SK-N-SH (cell line): ENCODE measurements at regions not wholly inside any gene's neighbourhood (a gene's known extent, or its start where the extent isn't known, plus 50 kb on each side); places are given as distances from the start of the nearest gene placed in this dataset.

ENCODE experiments used
- CTCF ChIA-PET: fragments of 300-600, 350-600 bp; formaldehyde crosslinking; extraction: SDS; loops from one replicate; lab custom pipeline; 2021; lab: Yijun Ruan, JAX
- POLR2A ChIA-PET: fragments of 350-600 bp; sonication (Branson Sonifier 250); formaldehyde crosslinking; extraction: SDS; loops from one replicate; lab custom pipeline; 2020; ENCODE audit warnings: antibody characterized with exemption, inconsistent platforms; lab: Yijun Ruan, JAX
- DNase-seq: peaks from one replicate; pipeline ENCODE4 v3.0.0; 2012
- H2AFZ ChIP-seq: fragments of 200-600 bp; sonication (generic); 2 replicates; pipeline ENCODE4 v1.8.1; 2016; ENCODE audit warnings: antibody characterized with exemption, mild to moderate bottlenecking, low read depth
- H3F3A ChIP-seq: fragments of 200-600 bp; sonication (generic); replicated peaks from 2 replicates; pipeline ENCODE3; 2016; ENCODE audit warnings: antibody characterized with exemption, mild to moderate bottlenecking; ENCODE audit not compliant: insufficient read depth
- H3K27ac ChIP-seq, 2 experiments: fragments of 200-500 bp in 1 of 2; fragments of 200-600 bp in 1 of 2; sonication (Bioruptor generic) in 1 of 2; sonication (generic), shearing (Covaris generic) in 1 of 2; 2 replicates each; pipeline versions ENCODE4 v1.5.1 to v1.6.1; 2014 to 2016; ENCODE audit warnings: low read depth in 2 of 2, inconsistent platforms in 1 of 2, low read length in 1 of 2, mild to moderate bottlenecking in 1 of 2, mixed read lengths in 1 of 2
- H3K27me3 ChIP-seq: fragments of 200-600 bp; sonication (generic), shearing (Covaris generic); 2 replicates; pipeline ENCODE4 v1.6.1; 2016; ENCODE audit warnings: mixed run types; ENCODE audit not compliant: insufficient read depth
- H3K36me3 ChIP-seq, 2 experiments: fragments of 200-500 bp in 1 of 2; fragments of 200-600 bp in 1 of 2; sonication (Bioruptor generic) in 1 of 2; sonication (generic) in 1 of 2; replicated peaks in 1 of 2; 2 replicates each; pipeline versions ENCODE3 to v1.5.1; 2014 to 2016; ENCODE audit warnings: low read length in 1 of 2, mild to moderate bottlenecking in 1 of 2; ENCODE audit not compliant: insufficient read depth in 2 of 2, control insufficient read depth in 1 of 2
- H3K4me1 ChIP-seq, 2 experiments: fragments of 200-500 bp in 1 of 2; fragments of 200-600 bp in 1 of 2; sonication (Bioruptor generic) in 1 of 2; sonication (generic), shearing (Covaris generic) in 1 of 2; 2 replicates each; pipeline versions ENCODE4 v1.5.1 to v1.6.1; 2014 to 2016; ENCODE audit warnings: low read depth in 1 of 2, low read length in 1 of 2, mixed run types in 1 of 2; ENCODE audit not compliant: insufficient read depth in 2 of 2, control insufficient read depth in 1 of 2
- H3K4me2 ChIP-seq: fragments of 200-600 bp; sonication (generic), shearing (Covaris generic); 2 replicates; pipeline ENCODE4 v1.6.1; 2017; ENCODE audit warnings: mixed run types
- H3K4me3 ChIP-seq, 2 experiments: fragments of 200-500 bp in 1 of 2; fragments of 200-600 bp in 1 of 2; sonication (Bioruptor generic) in 1 of 2; sonication (generic), shearing (Covaris generic) in 1 of 2; 2 replicates each; pipeline versions ENCODE4 v1.5.1 to v1.8.1; 2014 to 2016; ENCODE audit warnings: low read depth in 2 of 2, inconsistent platforms in 1 of 2, low read length in 1 of 2, mild to moderate bottlenecking in 1 of 2, mixed read lengths in 1 of 2, moderate library complexity in 1 of 2
- H3K79me2 ChIP-seq: fragments of 200-600 bp; sonication (generic); 2 replicates; pipeline ENCODE4 v1.8.1; 2017; ENCODE audit warnings: mild to moderate bottlenecking; ENCODE audit not compliant: insufficient read depth
- H3K9ac ChIP-seq: fragments of 200-600 bp; sonication (generic); 2 replicates; pipeline ENCODE4 v1.6.1; 2017; ENCODE audit warnings: mixed run types
- H3K9me2 ChIP-seq: fragments of 200-600 bp; sonication (generic); 2 replicates; pipeline ENCODE4 v1.6.1; 2017; ENCODE audit warnings: mixed run types
- H3K9me3 ChIP-seq: fragments of 200-600 bp; sonication (generic); 2 replicates; pipeline ENCODE4 v1.6.1; 2017; ENCODE audit warnings: mixed run types, mild to moderate bottlenecking, moderate library complexity
- H4K20me1 ChIP-seq: fragments of 200-600 bp; sonication (generic); 2 replicates; pipeline ENCODE4 v1.6.1; 2017; ENCODE audit warnings: mild to moderate bottlenecking, mixed run types; ENCODE audit not compliant: insufficient read depth
- CTCF ChIP-seq: fragments of 200-600 bp; sonication (generic); IDR thresholded peaks from 2 replicates; pipeline ENCODE4 v1.6.1; 2017; ENCODE audit warnings: antibody characterized with exemption, mild to moderate bottlenecking, moderate library complexity
- ELF1 ChIP-seq: IDR thresholded peaks from 2 replicates; pipeline ENCODE4 v1.4.0; 2012
- FOXM1 ChIP-seq: IDR thresholded peaks from 2 replicates; pipeline ENCODE4 v1.4.0; 2012; ENCODE audit warnings: low read depth, mild to moderate bottlenecking
- GATA2 ChIP-seq: sonication (generic); formaldehyde crosslinking; IDR thresholded peaks from 2 replicates; pipeline ENCODE4 v1.5.0; 2020; ENCODE audit warnings: mild to moderate bottlenecking, missing genetic modification reagents
- JUND ChIP-seq: IDR thresholded peaks from 2 replicates; pipeline ENCODE4 v1.4.0; 2012
- MXI1 ChIP-seq: IDR thresholded peaks from 2 replicates; pipeline ENCODE4 v1.6.1; 2012; ENCODE audit warnings: mild to moderate bottlenecking, low read depth, low read length, improper control_type of control experiment
- RAD21 ChIP-seq: IDR thresholded peaks from 2 replicates; pipeline ENCODE4 v1.6.1; 2012; ENCODE audit warnings: mild to moderate bottlenecking, low read length
- RCOR1 ChIP-seq: fragments of 150-350 bp; IDR thresholded peaks from 2 replicates; pipeline ENCODE4 v1.6.1; 2017; ENCODE audit warnings: antibody characterized with exemption, low read length
- SMC3 ChIP-seq: IDR thresholded peaks from 2 replicates; pipeline ENCODE4 v1.6.1; 2012; ENCODE audit warnings: low read depth, low read length, improper control_type of control experiment
- TCF12 ChIP-seq: IDR thresholded peaks from 2 replicates; pipeline ENCODE4 v1.4.0; 2012
- TEAD4 ChIP-seq: IDR thresholded peaks from 2 replicates; pipeline ENCODE4 v1.4.0; 2012; ENCODE audit warnings: mild to moderate bottlenecking, borderline replicate concordance; ENCODE audit not compliant: insufficient read depth
- WGBS: methylation state at CpG from one replicate; pipeline ENCODE4 v1.1.6; 2017; ENCODE audit warnings: low lambda C conversion rate; 5-methylcytosine and 5-hydroxymethylcytosine counted together
- TF ChIP-seq, protein P1 (sequence below): IDR thresholded peaks from 2 replicates; pipeline ENCODE4 v1.6.1; 2012; ENCODE audit warnings: mild to moderate bottlenecking, low read depth, low read length, moderate library complexity
- TF ChIP-seq, protein P2 (sequence below): fragments of 150-350 bp; IDR thresholded peaks from 2 replicates; pipeline ENCODE4 v1.6.1; 2017; ENCODE audit warnings: antibody characterized with exemption, low read length, low read depth, borderline replicate concordance

DNA sequence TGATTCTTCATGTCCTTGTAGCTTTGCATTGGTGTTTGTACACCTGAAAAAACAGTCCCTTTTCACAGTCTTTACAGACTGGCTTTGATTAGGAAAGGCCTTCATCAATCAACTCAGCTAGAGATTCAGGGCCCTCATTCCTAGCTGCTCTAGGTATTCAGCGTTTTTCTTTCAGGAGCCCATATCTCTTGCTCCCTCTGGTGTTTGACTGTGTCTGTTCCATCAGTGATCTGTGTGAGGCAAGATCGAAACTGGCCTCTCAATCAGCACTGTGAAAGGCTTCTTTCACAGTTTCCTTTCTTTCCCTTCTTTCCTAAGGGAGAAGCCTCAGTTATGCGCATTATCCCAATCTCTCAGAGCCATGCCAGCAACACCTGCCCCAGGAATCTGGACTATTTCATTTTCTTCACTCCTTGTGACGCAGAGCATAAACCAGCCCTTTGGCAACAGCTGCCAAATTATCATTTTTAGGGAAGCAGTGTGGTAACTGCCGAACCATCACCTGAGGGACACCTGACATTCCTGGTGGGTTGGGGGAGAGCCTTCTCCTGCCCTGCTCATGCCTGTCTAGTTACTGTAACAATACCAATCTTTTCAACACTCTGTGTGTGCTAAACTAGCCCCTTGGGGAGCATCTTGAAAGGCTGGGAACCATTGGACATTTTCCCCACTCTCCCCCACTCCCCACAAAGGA, 75.7 kb upstream of the CCDC71L start:
- no peak overlapping the region for H3K4me3 ChIP-seq
- no peaks in the 10 kb centered on the region for H3K27me3 ChIP-seq
- peak; percentile 69 for TF ChIP-seq CTCF
- TF ChIP-seq JUND = no peak
- peak; percentile 75 for TF ChIP-seq RAD21
- no peak for TF ChIP-seq TEAD4
- peak; percentile 91 for TF ChIP-seq SMC3
- TF ChIP-seq, protein P1, sequence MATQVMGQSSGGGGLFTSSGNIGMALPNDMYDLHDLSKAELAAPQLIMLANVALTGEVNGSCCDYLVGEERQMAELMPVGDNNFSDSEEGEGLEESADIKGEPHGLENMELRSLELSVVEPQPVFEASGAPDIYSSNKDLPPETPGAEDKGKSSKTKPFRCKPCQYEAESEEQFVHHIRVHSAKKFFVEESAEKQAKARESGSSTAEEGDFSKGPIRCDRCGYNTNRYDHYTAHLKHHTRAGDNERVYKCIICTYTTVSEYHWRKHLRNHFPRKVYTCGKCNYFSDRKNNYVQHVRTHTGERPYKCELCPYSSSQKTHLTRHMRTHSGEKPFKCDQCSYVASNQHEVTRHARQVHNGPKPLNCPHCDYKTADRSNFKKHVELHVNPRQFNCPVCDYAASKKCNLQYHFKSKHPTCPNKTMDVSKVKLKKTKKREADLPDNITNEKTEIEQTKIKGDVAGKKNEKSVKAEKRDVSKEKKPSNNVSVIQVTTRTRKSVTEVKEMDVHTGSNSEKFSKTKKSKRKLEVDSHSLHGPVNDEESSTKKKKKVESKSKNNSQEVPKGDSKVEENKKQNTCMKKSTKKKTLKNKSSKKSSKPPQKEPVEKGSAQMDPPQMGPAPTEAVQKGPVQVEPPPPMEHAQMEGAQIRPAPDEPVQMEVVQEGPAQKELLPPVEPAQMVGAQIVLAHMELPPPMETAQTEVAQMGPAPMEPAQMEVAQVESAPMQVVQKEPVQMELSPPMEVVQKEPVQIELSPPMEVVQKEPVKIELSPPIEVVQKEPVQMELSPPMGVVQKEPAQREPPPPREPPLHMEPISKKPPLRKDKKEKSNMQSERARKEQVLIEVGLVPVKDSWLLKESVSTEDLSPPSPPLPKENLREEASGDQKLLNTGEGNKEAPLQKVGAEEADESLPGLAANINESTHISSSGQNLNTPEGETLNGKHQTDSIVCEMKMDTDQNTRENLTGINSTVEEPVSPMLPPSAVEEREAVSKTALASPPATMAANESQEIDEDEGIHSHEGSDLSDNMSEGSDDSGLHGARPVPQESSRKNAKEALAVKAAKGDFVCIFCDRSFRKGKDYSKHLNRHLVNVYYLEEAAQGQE = 0 out of 2 replicates have a peak, but pooled peaks have one; percentile 25
- no peak for TF ChIP-seq MXI1
- WGBS = 74% methylated on average over 5 of the region's 5 CpGs
- ChIA-PET CTCF (interaction anchor here (0.6 to 3.8 kb wide), 19 partner anchors 11 to 569 kb away, joined by 3 to 54 read pairs (median 4); partner anchors contain the start of gene CCDC71L), POLR2A (no interaction called here)
- DNase-seq = peak; percentile 30
- H3F3A ChIP-seq = no peaks in the 10 kb centered on the region
- H3K79me2 ChIP-seq = no peaks in the 10 kb centered on the region
- H3K4me2 ChIP-seq = peak overlapping the region; percentile 14; the same call in 1 of the 2 replicates
- H2AFZ ChIP-seq = peak overlapping the region; percentile 2; the same call in 1 of the 2 replicates
- no peaks in the 10 kb centered on the region for H3K9me3 ChIP-seq
- H4K20me1 ChIP-seq = no peaks in the 10 kb centered on the region
- H3K36me3 ChIP-seq = peaks cover 0 to 6% of the 10 kb centered on the region in 2 experiments
- H3K4me1 ChIP-seq = peaks cover 4 to 5% of the 10 kb centered on the region in 2 experiments; a peak in 3 of 4 replicates
- peak overlapping the region; percentile 38 to 56; a peak in 3 of 4 replicates for H3K27ac ChIP-seq
- peak overlapping the region; percentile 5; the same call in 1 of the 2 replicates for H3K9ac ChIP-seq
- no peaks in the 10 kb centered on the region for H3K9me2 ChIP-seq

GRCh38 chr7:106737202-106737562, 76.2 kb upstream of the CCDC71L start:
- Histone ChIP-seq H3K4me3 (no peak overlapping the region), H3K4me1 (peaks cover 2 to 5% of the 10 kb centered on the region in 2 experiments; a peak in 3 of 4 replicates), H3K27me3 (no peaks in the 10 kb centered on the region), H3K36me3 (peaks cover 0 to 6% of the 10 kb centered on the region in 2 experiments), H3F3A (no peaks in the 10 kb centered on the region), H3K79me2 (no peaks in the 10 kb centered on the region), H3K9me2 (no peaks in the 10 kb centered on the region), H3K9me3 (no peaks in the 10 kb centered on the region), H3K4me2 (peak overlapping the region; percentile 14; the same call in 1 of the 2 replicates), H4K20me1 (no peaks in the 10 kb centered on the region), H3K27ac (peak overlapping the region; percentile 38 to 56; a peak in 3 of 4 replicates), H3K9ac (peak overlapping the region; percentile 5; the same call in 1 of the 2 replicates), H2AFZ (0 out of 2 replicates have a peak overlapping the region, but pooled peaks have one; percentile 2)
- DNase-seq = no peak
- TF ChIP-seq RCOR1 (no peak), GATA2 (CRISPR knock-in tag) (no peak), RAD21 (peak; percentile 66), MXI1 (no peak), SMC3 (peak; percentile 61), JUND (no peak), ELF1 (no peak), CTCF (peak; percentile 66), TCF12 (no peak), FOXM1 (no peak)
- TF ChIP-seq, protein P2, sequence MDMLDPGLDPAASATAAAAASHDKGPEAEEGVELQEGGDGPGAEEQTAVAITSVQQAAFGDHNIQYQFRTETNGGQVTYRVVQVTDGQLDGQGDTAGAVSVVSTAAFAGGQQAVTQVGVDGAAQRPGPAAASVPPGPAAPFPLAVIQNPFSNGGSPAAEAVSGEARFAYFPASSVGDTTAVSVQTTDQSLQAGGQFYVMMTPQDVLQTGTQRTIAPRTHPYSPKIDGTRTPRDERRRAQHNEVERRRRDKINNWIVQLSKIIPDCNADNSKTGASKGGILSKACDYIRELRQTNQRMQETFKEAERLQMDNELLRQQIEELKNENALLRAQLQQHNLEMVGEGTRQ = no peak
- 44% methylated on average over 1 of the region's 1 CpG for WGBS
- CTCF ChIA-PET = interaction anchor here (0.5 to 3.8 kb wide), 15 partner anchors 11 to 567 kb away, joined by 3 to 54 read pairs (median 4); partner anchors contain the start of gene CCDC71L
- POLR2A ChIA-PET = no interaction called here
